OCI-LY1 (cell line): ENCODE measurements at regions not wholly inside any gene's neighbourhood (a gene's known extent, or its start where the extent isn't known, plus 50 kb on each side); places are given as distances from the start of the nearest gene placed in this dataset.

Experiments
- EZH2 ChIP-seq: fragments of 200-600 bp; sonication (generic), shearing (Covaris generic); IDR thresholded peaks from 2 replicates; pipeline ENCODE4 v1.8.0; 2017; ENCODE audit warnings: borderline replicate concordance, mixed run types, mild to moderate bottlenecking, antibody characterized with exemption, low read length, moderate library complexity, mixed read lengths
- TF ChIP-seq, protein P1 (sequence below): fragments of 200-600 bp; sonication (generic), shearing (Covaris generic); IDR thresholded peaks from 2 replicates; pipeline ENCODE4 v1.5.1; 2017; ENCODE audit warnings: mild to moderate bottlenecking, antibody characterized with exemption, low read length, moderate library complexity, mixed read lengths

DNA sequence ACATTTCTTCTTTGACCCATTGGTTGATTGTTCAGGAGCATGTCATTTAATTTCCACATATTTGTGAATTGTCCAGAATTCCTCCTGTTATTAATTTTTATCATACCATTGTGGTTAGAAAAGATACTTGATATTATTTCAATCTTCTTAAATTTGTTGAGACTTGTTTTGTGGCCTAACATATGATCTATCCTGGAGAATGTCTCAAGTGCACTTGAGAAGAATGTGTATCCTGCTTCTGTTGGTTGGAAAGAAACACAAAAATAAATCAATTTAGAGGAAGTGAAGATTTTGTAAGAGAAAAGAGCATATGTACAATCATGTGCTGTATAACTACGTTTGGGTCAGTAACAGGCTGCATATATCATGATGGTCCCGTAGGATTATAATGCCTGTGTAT is 118.6 kb upstream of the CDC42EP3 start:
- TF ChIP-seq, protein P1, sequence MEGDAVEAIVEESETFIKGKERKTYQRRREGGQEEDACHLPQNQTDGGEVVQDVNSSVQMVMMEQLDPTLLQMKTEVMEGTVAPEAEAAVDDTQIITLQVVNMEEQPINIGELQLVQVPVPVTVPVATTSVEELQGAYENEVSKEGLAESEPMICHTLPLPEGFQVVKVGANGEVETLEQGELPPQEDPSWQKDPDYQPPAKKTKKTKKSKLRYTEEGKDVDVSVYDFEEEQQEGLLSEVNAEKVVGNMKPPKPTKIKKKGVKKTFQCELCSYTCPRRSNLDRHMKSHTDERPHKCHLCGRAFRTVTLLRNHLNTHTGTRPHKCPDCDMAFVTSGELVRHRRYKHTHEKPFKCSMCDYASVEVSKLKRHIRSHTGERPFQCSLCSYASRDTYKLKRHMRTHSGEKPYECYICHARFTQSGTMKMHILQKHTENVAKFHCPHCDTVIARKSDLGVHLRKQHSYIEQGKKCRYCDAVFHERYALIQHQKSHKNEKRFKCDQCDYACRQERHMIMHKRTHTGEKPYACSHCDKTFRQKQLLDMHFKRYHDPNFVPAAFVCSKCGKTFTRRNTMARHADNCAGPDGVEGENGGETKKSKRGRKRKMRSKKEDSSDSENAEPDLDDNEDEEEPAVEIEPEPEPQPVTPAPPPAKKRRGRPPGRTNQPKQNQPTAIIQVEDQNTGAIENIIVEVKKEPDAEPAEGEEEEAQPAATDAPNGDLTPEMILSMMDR: no peak
- TF ChIP-seq EZH2: no peak
